ENCODE measurements at regions not wholly inside any gene's neighbourhood (a gene's known extent, or its start where the extent isn't known, plus 50 kb on each side); places are given as distances from the start of the nearest gene placed in this dataset.

- H3K36me3 Mint-ChIP-seq (ENCODE audit: low read depth): peaks cover 3% of the 10 kb centered on the region
- no peak for TF ChIP-seq CTCF (conservative IDR thresholded peaks at IDR 0.05)
- no peak overlapping the region for H3K4me3 Mint-ChIP-seq
- H3K4me1 Mint-ChIP-seq: peaks cover 6% of the 10 kb centered on the region
- DNase-seq (ENCODE audit: low read depth, low spot score): no peak
- H3K9me3 Mint-ChIP-seq: peaks cover 6% of the 10 kb centered on the region
- no peak overlapping the region for H3K27ac Mint-ChIP-seq (ENCODE audit: unreplicated experiment)
- no peaks in the 10 kb centered on the region for H3K27me3 Mint-ChIP-seq (ENCODE audit: low read depth)
Measured at GRCh38 chr10:29210266-29210868, 78.5 kb upstream of the LYZL1 start.

- Mint-ChIP-seq H3K9me3 (peaks cover 6% of the 10 kb centered on the region), H3K36me3 (ENCODE audit: low read depth) (peaks cover 3% of the 10 kb centered on the region), H3K4me3 (no peak overlapping the region), H3K4me1 (no peaks in the 10 kb centered on the region), H3K27me3 (ENCODE audit: low read depth) (no peaks in the 10 kb centered on the region), H3K27ac (ENCODE audit: unreplicated experiment) (no peak overlapping the region)
- DNase-seq (ENCODE audit: low read depth, low spot score): no peak
- no peak for TF ChIP-seq CTCF (conservative IDR thresholded peaks at IDR 0.05)
Measured at GRCh38 chr10:29212597-29212996, 76.3 kb upstream of the LYZL1 start.

GRCh38 chr10:29214551-29214950 is 74.3 kb upstream of the LYZL1 start:
- no peaks in the 10 kb centered on the region for H3K4me1 Mint-ChIP-seq
- no peak overlapping the region for H3K4me3 Mint-ChIP-seq
- no peak overlapping the region for H3K27ac Mint-ChIP-seq (ENCODE audit: unreplicated experiment)
- no peak for DNase-seq (ENCODE audit: low read depth, low spot score)
- peaks cover 6% of the 10 kb centered on the region for H3K9me3 Mint-ChIP-seq
- H3K27me3 Mint-ChIP-seq (ENCODE audit: low read depth): no peaks in the 10 kb centered on the region
- TF ChIP-seq CTCF (conservative IDR thresholded peaks at IDR 0.05): no peak
- H3K36me3 Mint-ChIP-seq (ENCODE audit: low read depth): peaks cover 3% of the 10 kb centered on the region

- Mint-ChIP-seq H3K4me1 (no peaks in the 10 kb centered on the region), H3K36me3 (ENCODE audit: low read depth) (no peaks in the 10 kb centered on the region), H3K27ac (ENCODE audit: unreplicated experiment) (no peak overlapping the region), H3K9me3 (no peaks in the 10 kb centered on the region), H3K4me3 (no peak overlapping the region), H3K27me3 (ENCODE audit: low read depth) (no peaks in the 10 kb centered on the region)
- TF ChIP-seq CTCF (conservative IDR thresholded peaks at IDR 0.05): no peak
- DNase-seq (ENCODE audit: low read depth, low spot score): no peak
Measured at GRCh38 chr10:29217292-29217738, 71.6 kb upstream of the LYZL1 start.

GRCh38 chr10:29223326-29223725 is 65.5 kb upstream of the LYZL1 start:
- peaks cover 21% of the 10 kb centered on the region for H3K4me1 Mint-ChIP-seq
- H3K36me3 Mint-ChIP-seq (ENCODE audit: low read depth): no peaks in the 10 kb centered on the region
- no peaks in the 10 kb centered on the region for H3K9me3 Mint-ChIP-seq
- DNase-seq (ENCODE audit: low read depth, low spot score): no peak
- no peak overlapping the region for H3K27ac Mint-ChIP-seq (ENCODE audit: unreplicated experiment)
- no peaks in the 10 kb centered on the region for H3K27me3 Mint-ChIP-seq (ENCODE audit: low read depth)
- no peak for TF ChIP-seq CTCF (conservative IDR thresholded peaks at IDR 0.05)
- no peak overlapping the region for H3K4me3 Mint-ChIP-seq

Data from neural crest cell (in vitro differentiated cells).